ENCODE measurements at regions not wholly inside any gene's neighbourhood (a gene's known extent, or its start where the extent isn't known, plus 50 kb on each side); places are given as distances from the start of the nearest gene placed in this dataset.
A peak's percentile ranks its signal among the peaks of the same experiment; 100 is the strongest.

GRCh38 chrX:112512509-112512908 is 167.2 kb downstream of the LHFPL1 start:
- Histone ChIP-seq H3K79me2 (ENCODE audit: low read length) (no peaks in the 10 kb centered on the region), H3K4me2 (ENCODE audit: low read length) (no peak overlapping the region), H4K20me1 (ENCODE audit: insufficient read depth, low read length) (no peaks in the 10 kb centered on the region), H3K4me1 (ENCODE audit: low read length) (no peaks in the 10 kb centered on the region), H3K9ac (ENCODE audit: low read length) (no peak overlapping the region), H3K27ac (ENCODE audit: low read length) (no peak overlapping the region), H3K9me3 (ENCODE audit: insufficient read depth, low read length) (no peaks in the 10 kb centered on the region), H3K4me3 (ENCODE audit: low read length) (no peak overlapping the region), H3K27me3 (ENCODE audit: low read depth, low read length) (no peaks in the 10 kb centered on the region), H3K36me3 (replicated peaks; ENCODE audit: low read depth, low read length) (no peaks in the 10 kb centered on the region), H2AFZ (ENCODE audit: low read depth, low read length) (no peak overlapping the region)
- TF ChIP-seq CTCF (IDR thresholded peaks at IDR 0.05; ENCODE audit: low read depth, low read length) = 0 out of 2 replicates have a peak, but pooled peaks have one; percentile 6
- TF ChIP-seq EZH2phosphoT487 (IDR thresholded peaks at IDR 0.05; ENCODE audit: low read depth) = no peak

GRCh38 chrX:112510629-112511028 is 169.1 kb downstream of the LHFPL1 start:
- Histone ChIP-seq H3K27me3 (ENCODE audit: low read depth, low read length) (no peaks in the 10 kb centered on the region), H3K4me3 (ENCODE audit: low read length) (no peak overlapping the region), H2AFZ (ENCODE audit: low read depth, low read length) (no peak overlapping the region), H3K9me3 (ENCODE audit: insufficient read depth, low read length) (no peaks in the 10 kb centered on the region), H3K36me3 (replicated peaks; ENCODE audit: low read depth, low read length) (no peaks in the 10 kb centered on the region), H3K9ac (ENCODE audit: low read length) (no peak overlapping the region), H3K4me2 (ENCODE audit: low read length) (no peak overlapping the region), H3K4me1 (ENCODE audit: low read length) (no peaks in the 10 kb centered on the region), H4K20me1 (ENCODE audit: insufficient read depth, low read length) (no peaks in the 10 kb centered on the region), H3K27ac (ENCODE audit: low read length) (no peak overlapping the region), H3K79me2 (ENCODE audit: low read length) (no peaks in the 10 kb centered on the region)
- no peak for TF ChIP-seq CTCF (IDR thresholded peaks at IDR 0.05; ENCODE audit: low read depth, low read length)
- TF ChIP-seq EZH2phosphoT487 (IDR thresholded peaks at IDR 0.05; ENCODE audit: low read depth) = no peak

- Histone ChIP-seq H3K27ac (ENCODE audit: low read length) (no peak overlapping the region), H3K9ac (ENCODE audit: low read length) (no peak overlapping the region), H3K4me3 (ENCODE audit: low read length) (no peak overlapping the region), H2AFZ (ENCODE audit: low read depth, low read length) (no peak overlapping the region), H3K36me3 (replicated peaks; ENCODE audit: low read depth, low read length) (no peaks in the 10 kb centered on the region), H3K27me3 (ENCODE audit: low read depth, low read length) (no peaks in the 10 kb centered on the region), H3K79me2 (ENCODE audit: low read length) (no peaks in the 10 kb centered on the region), H3K9me3 (ENCODE audit: insufficient read depth, low read length) (no peaks in the 10 kb centered on the region), H3K4me1 (ENCODE audit: low read length) (no peaks in the 10 kb centered on the region), H4K20me1 (ENCODE audit: insufficient read depth, low read length) (no peaks in the 10 kb centered on the region), H3K4me2 (ENCODE audit: low read length) (no peak overlapping the region)
- no peak for TF ChIP-seq EZH2phosphoT487 (IDR thresholded peaks at IDR 0.05; ENCODE audit: low read depth)
- no peak for TF ChIP-seq CTCF (IDR thresholded peaks at IDR 0.05; ENCODE audit: low read depth, low read length)
Observed at GRCh38 chrX:112477653-112478052, 202.1 kb downstream of the LHFPL1 start.

- TF ChIP-seq CTCF (IDR thresholded peaks at IDR 0.05; ENCODE audit: low read depth, low read length) (no peak), EZH2phosphoT487 (IDR thresholded peaks at IDR 0.05; ENCODE audit: low read depth) (no peak)
- H3K27ac ChIP-seq (ENCODE audit: low read length) = no peak overlapping the region
Observed at GRCh38 chrX:112473654-112474053, 206.1 kb downstream of the LHFPL1 start.

More at GRCh38 chrX:112473654-112474053, 206.1 kb downstream of the LHFPL1 start:
- H3K4me2 ChIP-seq (ENCODE audit: low read length) = no peak overlapping the region
- no peak overlapping the region for H2AFZ ChIP-seq (ENCODE audit: low read depth, low read length)
- H3K27me3 ChIP-seq (ENCODE audit: low read depth, low read length) = no peaks in the 10 kb centered on the region
- no peak overlapping the region for H3K4me3 ChIP-seq (ENCODE audit: low read length)
- H3K36me3 ChIP-seq (replicated peaks; ENCODE audit: low read depth, low read length) = no peaks in the 10 kb centered on the region
- H3K79me2 ChIP-seq (ENCODE audit: low read length) = no peaks in the 10 kb centered on the region
- H3K9ac ChIP-seq (ENCODE audit: low read length) = no peak overlapping the region
- no peaks in the 10 kb centered on the region for H3K9me3 ChIP-seq (ENCODE audit: insufficient read depth, low read length)
- H4K20me1 ChIP-seq (ENCODE audit: insufficient read depth, low read length) = no peaks in the 10 kb centered on the region
- H3K4me1 ChIP-seq (ENCODE audit: low read length) = no peaks in the 10 kb centered on the region
